MM.1S (cell line): ENCODE measurements at regions not wholly inside any gene's neighbourhood (a gene's known extent, or its start where the extent isn't known, plus 50 kb on each side); places are given as distances from the start of the nearest gene placed in this dataset.

Source experiments
- EZH2phosphoT487 ChIP-seq: fragments of 300-600 bp; sonication (generic); IDR thresholded peaks from 2 replicates; pipeline ENCODE4 v1.6.1; 2018; ENCODE audit warnings: antibody characterized with exemption, low read length
- TF ChIP-seq, protein P1 (sequence below): fragments of 300-600 bp; sonication (generic); IDR thresholded peaks from 2 replicates; pipeline ENCODE4 v1.5.1; 2016; ENCODE audit warnings: antibody characterized with exemption, low read length, mixed read lengths

DNA sequence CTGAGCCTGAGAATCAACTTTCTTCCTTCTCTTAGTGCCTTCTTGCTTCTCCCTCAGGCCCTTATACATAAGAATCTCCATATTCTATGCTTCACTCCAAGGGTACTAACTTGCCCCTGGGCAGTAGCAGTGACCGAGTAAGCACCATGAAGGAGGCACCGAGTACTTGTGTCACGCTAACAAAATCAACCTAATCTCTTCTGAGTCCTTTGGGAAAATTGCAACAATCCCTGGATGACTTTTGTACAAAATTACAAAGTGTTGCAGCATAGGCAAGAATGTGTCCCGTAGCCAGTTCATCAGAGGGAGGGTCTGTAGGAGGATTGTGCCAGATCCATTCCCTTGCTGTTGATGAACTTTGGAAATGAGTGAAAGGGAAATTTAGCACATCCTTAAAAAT, 80.4 kb upstream of the EEPD1 start:
- TF ChIP-seq, protein P1, sequence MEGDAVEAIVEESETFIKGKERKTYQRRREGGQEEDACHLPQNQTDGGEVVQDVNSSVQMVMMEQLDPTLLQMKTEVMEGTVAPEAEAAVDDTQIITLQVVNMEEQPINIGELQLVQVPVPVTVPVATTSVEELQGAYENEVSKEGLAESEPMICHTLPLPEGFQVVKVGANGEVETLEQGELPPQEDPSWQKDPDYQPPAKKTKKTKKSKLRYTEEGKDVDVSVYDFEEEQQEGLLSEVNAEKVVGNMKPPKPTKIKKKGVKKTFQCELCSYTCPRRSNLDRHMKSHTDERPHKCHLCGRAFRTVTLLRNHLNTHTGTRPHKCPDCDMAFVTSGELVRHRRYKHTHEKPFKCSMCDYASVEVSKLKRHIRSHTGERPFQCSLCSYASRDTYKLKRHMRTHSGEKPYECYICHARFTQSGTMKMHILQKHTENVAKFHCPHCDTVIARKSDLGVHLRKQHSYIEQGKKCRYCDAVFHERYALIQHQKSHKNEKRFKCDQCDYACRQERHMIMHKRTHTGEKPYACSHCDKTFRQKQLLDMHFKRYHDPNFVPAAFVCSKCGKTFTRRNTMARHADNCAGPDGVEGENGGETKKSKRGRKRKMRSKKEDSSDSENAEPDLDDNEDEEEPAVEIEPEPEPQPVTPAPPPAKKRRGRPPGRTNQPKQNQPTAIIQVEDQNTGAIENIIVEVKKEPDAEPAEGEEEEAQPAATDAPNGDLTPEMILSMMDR, result no peak
- TF ChIP-seq EZH2phosphoT487, result no peak
